Hematopoietic multipotent progenitor cell treated with erythropoietin and hydrocortisone succinate and interleukin-3 and kit ligand, for 8 days (in vitro differentiated cells): ENCODE measurements at regions not wholly inside any gene's neighbourhood (a gene's known extent, or its start where the extent isn't known, plus 50 kb on each side); places are given as distances from the start of the nearest gene placed in this dataset.
"Not testable (repeated sequence)": the region's sequence is repeated elsewhere in the genome, so short reads cannot be mapped to it uniquely, and the experiment has no call there.

Experiments
- DNase-seq: peaks from one replicate; pipeline ENCODE4 v3.0.0-alpha.2; 2015

- no peak for DNase-seq
These were observed 50.2 kb downstream of the SMIM38 start for GRCh38 chr11:69205743-69206612.

GRCh38 chr11:69206613-69206965 is 50.9 kb downstream of the SMIM38 start:
- DNase-seq: not testable (repeated sequence)

GRCh38 chr11:69207165-69207889 is 51.6 kb downstream of the SMIM38 start:
- DNase-seq: no peak

GRCh38 chr11:69208190-69209037 is 52.7 kb downstream of the SMIM38 start:
- no peak for DNase-seq

- DNase-seq: no peak
These were observed 53.3 kb downstream of the SMIM38 start for GRCh38 chr11:69209038-69209350.

- DNase-seq: no peak
These were observed 53.9 kb downstream of the SMIM38 start for GRCh38 chr11:69209421-69210309.

- DNase-seq: peak; percentile 27
These were observed 54.7 kb downstream of the SMIM38 start for GRCh38 chr11:69210310-69211035.

GRCh38 chr11:69211540-69211919 is 55.8 kb downstream of the SMIM38 start:
- no peak for DNase-seq

- DNase-seq: no peak
These were observed 56.4 kb downstream of the SMIM38 start for GRCh38 chr11:69211920-69212797.

- no peak for DNase-seq
These were observed 57.0 kb downstream of the SMIM38 start for GRCh38 chr11:69212798-69213110.

- DNase-seq: no peak
These were observed 57.6 kb downstream of the SMIM38 start for GRCh38 chr11:69213316-69213715.

GRCh38 chr11:69213964-69214363 is 58.2 kb downstream of the SMIM38 start:
- no peak for DNase-seq

- no peak for DNase-seq
These were observed 59.5 kb downstream of the SMIM38 start for GRCh38 chr11:69215216-69215615.

GRCh38 chr11:69215784-69216415 is 60.2 kb downstream of the SMIM38 start:
- no peak for DNase-seq

- DNase-seq: no peak
These were observed 60.9 kb downstream of the SMIM38 start for GRCh38 chr11:69216647-69217051.

- DNase-seq: no peak
These were observed 61.8 kb downstream of the SMIM38 start for GRCh38 chr11:69217276-69218105.

GRCh38 chr11:69218271-69218682 is 62.5 kb downstream of the SMIM38 start:
- no peak for DNase-seq

GRCh38 chr11:69218946-69219720 is 63.4 kb downstream of the SMIM38 start:
- DNase-seq: no peak

GRCh38 chr11:69219991-69220390 is 64.3 kb downstream of the SMIM38 start:
- DNase-seq: no peak
